ENCODE measurements at regions not wholly inside any gene's neighbourhood (a gene's known extent, or its start where the extent isn't known, plus 50 kb on each side); places are given as distances from the start of the nearest gene placed in this dataset.

DNA sequence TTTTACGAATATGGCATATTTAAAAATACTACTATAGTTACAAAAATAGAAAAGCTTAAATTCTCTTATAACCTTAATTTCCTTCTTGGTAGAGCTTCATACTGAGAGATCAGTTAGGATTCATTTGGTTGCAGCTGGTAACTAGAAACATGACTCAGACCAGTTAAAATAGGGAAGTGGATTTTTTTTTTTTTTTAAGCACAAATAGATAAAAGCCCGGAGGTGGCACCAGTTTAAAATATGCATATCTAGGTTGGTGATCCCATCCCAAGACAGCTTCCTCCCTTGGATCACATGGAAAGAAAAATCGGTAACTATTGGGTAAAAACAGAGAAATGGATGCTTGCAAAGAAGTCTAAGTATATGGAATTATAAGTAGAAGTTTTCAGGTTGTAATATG lies 1634.3 kb downstream of the MAT2B start:
- TF ChIP-seq, protein P1, sequence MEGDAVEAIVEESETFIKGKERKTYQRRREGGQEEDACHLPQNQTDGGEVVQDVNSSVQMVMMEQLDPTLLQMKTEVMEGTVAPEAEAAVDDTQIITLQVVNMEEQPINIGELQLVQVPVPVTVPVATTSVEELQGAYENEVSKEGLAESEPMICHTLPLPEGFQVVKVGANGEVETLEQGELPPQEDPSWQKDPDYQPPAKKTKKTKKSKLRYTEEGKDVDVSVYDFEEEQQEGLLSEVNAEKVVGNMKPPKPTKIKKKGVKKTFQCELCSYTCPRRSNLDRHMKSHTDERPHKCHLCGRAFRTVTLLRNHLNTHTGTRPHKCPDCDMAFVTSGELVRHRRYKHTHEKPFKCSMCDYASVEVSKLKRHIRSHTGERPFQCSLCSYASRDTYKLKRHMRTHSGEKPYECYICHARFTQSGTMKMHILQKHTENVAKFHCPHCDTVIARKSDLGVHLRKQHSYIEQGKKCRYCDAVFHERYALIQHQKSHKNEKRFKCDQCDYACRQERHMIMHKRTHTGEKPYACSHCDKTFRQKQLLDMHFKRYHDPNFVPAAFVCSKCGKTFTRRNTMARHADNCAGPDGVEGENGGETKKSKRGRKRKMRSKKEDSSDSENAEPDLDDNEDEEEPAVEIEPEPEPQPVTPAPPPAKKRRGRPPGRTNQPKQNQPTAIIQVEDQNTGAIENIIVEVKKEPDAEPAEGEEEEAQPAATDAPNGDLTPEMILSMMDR (IDR thresholded peaks at IDR 0.05 in 4 of 5, conservative IDR thresholded peaks at IDR 0.05 in 1 of 5): no peak
- no peak for TF ChIP-seq POLR2A (IDR thresholded peaks at IDR 0.05)

Measured in gastrocnemius medialis (tissue), 4 donors.